Endothelial cell of umbilical vein (primary cell): ENCODE measurements at regions not wholly inside any gene's neighbourhood (a gene's known extent, or its start where the extent isn't known, plus 50 kb on each side); places are given as distances from the start of the nearest gene placed in this dataset.

Experiments used
- BruUV-seq: library from RNA; stranded (reverse); fragments of 400-500 nt; replicated peaks from 2 replicates; lab custom pipeline; 2021; lab: Mats Ljungman, UMichigan
- CTCF ChIA-PET: fragments of 300-600, 350-600 bp; sonication (Branson Sonifier 250); formaldehyde crosslinking; loops from one replicate; lab custom pipeline; 2021; ENCODE audit warnings: antibody characterized with exemption, inconsistent platforms; lab: Charles Lee
- POLR2A ChIA-PET: fragments of 300-600, 350-600 bp; sonication (Branson Sonifier 250); formaldehyde crosslinking; loops from one replicate; lab custom pipeline; 2021; ENCODE audit warnings: antibody characterized with exemption, inconsistent platforms; lab: Charles Lee
- DNase-seq: peaks from one replicate; pipeline ENCODE4 v3.0.0-alpha.2; 2011; ENCODE audit warnings: low read depth, low spot score
- FAIRE-seq: peaks from 2 replicates; lab custom pipeline; 2011; peaks lifted over from hg19 to GRCh38; lab: Jason Lieb, UNC
- H2AFZ ChIP-seq: 2 replicates; pipeline ENCODE4 v1.6.0; 2012; ENCODE audit warnings: low read depth, low read length, control low read depth, inconsistent platforms
- H3K27ac ChIP-seq: 2 replicates; pipeline ENCODE4 v1.5.1; 2011; ENCODE audit warnings: low read depth, mild to moderate bottlenecking, control low read depth, low read length, moderate library complexity; ENCODE audit not compliant: insufficient read depth
- H3K27me3 ChIP-seq, 2 experiments: 2 replicates each; pipeline versions ENCODE4 v1.6.0 to v1.6.1; 2011; ENCODE audit warnings: low read length in 2 of 2, mixed read lengths in 1 of 2; ENCODE audit not compliant: control insufficient read depth in 2 of 2, insufficient read depth in 2 of 2
- H3K36me3 ChIP-seq, 2 experiments: 2 replicates in 1 of 2; 3 replicates in 1 of 2; pipeline ENCODE4 v1.5.1; 2011; ENCODE audit warnings: low read length in 2 of 2, mild to moderate bottlenecking in 1 of 2, moderate library complexity in 1 of 2; ENCODE audit not compliant: control insufficient read depth in 2 of 2, insufficient read depth in 2 of 2; ENCODE audit errors: extremely low read depth in 1 of 2
- H3K4me1 ChIP-seq: 3 replicates; pipeline ENCODE4 v1.5.1; 2011; ENCODE audit warnings: mild to moderate bottlenecking, low read length; ENCODE audit not compliant: control insufficient read depth, insufficient read depth; ENCODE audit errors: extremely low read depth
- H3K4me2 ChIP-seq: 2 replicates; pipeline ENCODE4 v1.6.1; 2011; ENCODE audit warnings: low read length, control low read depth, mixed read lengths; ENCODE audit not compliant: insufficient read depth
- H3K4me3 ChIP-seq, 3 experiments: fragments of 200-600 bp in 1 of 3; sonication (generic), shearing (Covaris generic) in 1 of 3; replicated peaks in 1 of 3; 2 replicates each; pipeline ENCODE4 v1.5.1; 2011 to 2016; ENCODE audit warnings: control low read depth in 3 of 3, low read length in 3 of 3, mild to moderate bottlenecking in 2 of 3, inconsistent platforms in 1 of 3, low read depth in 1 of 3, moderate library complexity in 1 of 3; ENCODE audit not compliant: insufficient read depth in 1 of 3
- H3K79me2 ChIP-seq: 2 replicates; pipeline ENCODE4 v1.6.0; 2012; ENCODE audit warnings: low read length, inconsistent platforms; ENCODE audit not compliant: control insufficient read depth, insufficient read depth
- H3K9ac ChIP-seq: replicated peaks from 2 replicates; pipeline ENCODE3; 2011; ENCODE audit warnings: low read length, control low read depth; ENCODE audit not compliant: insufficient read depth; ENCODE audit errors: extremely low read depth
- H3K9me1 ChIP-seq: replicated peaks from 3 replicates; pipeline ENCODE4 v1.6.0; 2011; ENCODE audit warnings: mild to moderate bottlenecking, low read length; ENCODE audit not compliant: control insufficient read depth, insufficient read depth; ENCODE audit errors: extremely low read depth
- H3K9me3 ChIP-seq: replicated peaks from 2 replicates; pipeline ENCODE4 v1.5.1; 2012; ENCODE audit warnings: low read length, inconsistent platforms; ENCODE audit not compliant: control insufficient read depth, insufficient read depth
- H4K20me1 ChIP-seq: replicated peaks from 2 replicates; pipeline ENCODE3; 2011; ENCODE audit warnings: mild to moderate bottlenecking, low read length; ENCODE audit not compliant: control insufficient read depth, insufficient read depth; ENCODE audit errors: extremely low read depth
- CTCF ChIP-seq, 2 donors: IDR thresholded peaks; 1 replicate in 1 of 2; 2 replicates in 1 of 2; pipeline ENCODE4 v1.5.1; 2011; ENCODE audit warnings: low read length in 2 of 2, mild to moderate bottlenecking in 2 of 2, moderate library complexity in 2 of 2, control low read depth in 1 of 2, inconsistent platforms in 1 of 2, low read depth in 1 of 2; ENCODE audit not compliant: insufficient read depth in 1 of 2; ENCODE audit errors: extremely low read depth in 1 of 2
- EZH2 ChIP-seq: IDR thresholded peaks from 2 replicates; pipeline ENCODE4 v1.6.1; 2012; ENCODE audit warnings: borderline replicate concordance, low read depth, mild to moderate bottlenecking, moderate library complexity, low read length, inconsistent platforms; ENCODE audit not compliant: severe bottlenecking
- FOS ChIP-seq: IDR thresholded peaks from 2 replicates; pipeline ENCODE4 v1.6.1; 2011; ENCODE audit warnings: mild to moderate bottlenecking, low read length, moderate library complexity, borderline replicate concordance; ENCODE audit not compliant: insufficient read depth
- GATA2 ChIP-seq: IDR thresholded peaks from 2 replicates; pipeline ENCODE4 v1.7.0; 2011; ENCODE audit warnings: low read depth, mild to moderate bottlenecking, moderate library complexity, mixed read lengths, low read length; ENCODE audit not compliant: insufficient read length, insufficient read depth
- JUN ChIP-seq: IDR thresholded peaks from 2 replicates; pipeline ENCODE4 v1.6.1; 2011; ENCODE audit warnings: borderline replicate concordance, low read depth; ENCODE audit not compliant: insufficient read length, insufficient read depth
- MAX ChIP-seq: IDR thresholded peaks from 2 replicates; pipeline ENCODE4 v1.6.1; 2011; ENCODE audit not compliant: insufficient read depth, insufficient read length
- MYC ChIP-seq: IDR thresholded peaks from one replicate; pipeline ENCODE4 v1.6.1; 2011; ENCODE audit warnings: mild to moderate bottlenecking, low read depth, low read length
- POLR2A ChIP-seq: IDR thresholded peaks from 2 replicates; pipeline ENCODE4 v1.6.1; 2012; ENCODE audit warnings: low read depth, mild to moderate bottlenecking, control low read depth, low read length
- POLR2AphosphoS5 ChIP-seq: IDR thresholded peaks from 2 replicates; pipeline ENCODE4 v1.6.1; 2012; ENCODE audit warnings: low read depth, mild to moderate bottlenecking, control low read depth, low read length, moderate library complexity; ENCODE audit not compliant: insufficient read depth
- dilution Hi-C: fragments of 300-500 bp; cut with MboI; formaldehyde crosslinking; loops from one replicate; pipeline ENCODE4 v1.15.0; 2019; ENCODE audit warnings: low sequenced_read_pairs; ENCODE audit not compliant: extremely low pct_ligation_motif_present
- intact Hi-C: fragments of 100-400 bp; cut with micrococcal nuclease; formaldehyde crosslinking; loops from one replicate; pipeline ENCODE4 v1.10.0; 2022

DNA sequence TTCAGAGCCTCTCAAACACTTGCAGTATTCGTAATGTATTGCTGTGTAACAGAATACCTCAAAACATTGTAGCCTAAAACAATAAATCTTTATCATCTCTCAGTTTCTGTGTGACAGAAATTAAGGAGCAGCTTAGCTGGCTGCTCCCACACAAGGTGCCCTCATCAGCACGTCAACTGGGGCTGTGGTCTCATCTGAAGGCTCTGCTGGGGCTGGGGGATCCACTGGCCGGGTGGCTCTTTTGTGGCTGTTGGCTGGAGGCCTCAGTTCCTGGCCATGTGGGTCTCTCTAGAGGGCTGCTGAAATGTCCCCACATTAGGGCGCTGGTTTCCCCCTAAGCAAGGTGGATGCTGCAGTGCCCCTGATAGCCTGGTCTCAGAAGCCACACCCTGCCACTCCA is 113.4 kb upstream of the CIBAR2 start:
- no peak for DNase-seq
- H3K9ac ChIP-seq = no peak overlapping the region
- no peak overlapping the region for H2AFZ ChIP-seq
- H4K20me1 ChIP-seq = no peaks in the 10 kb centered on the region
- H3K4me2 ChIP-seq = no peak overlapping the region
- H3K9me3 ChIP-seq = no peaks in the 10 kb centered on the region
- no peaks in the 10 kb centered on the region for H3K4me1 ChIP-seq
- ChIA-PET POLR2A (no interaction called here), CTCF (interaction anchor here (2.0 kb wide), 1 partner anchor 27 kb away, joined by 4 read pairs; no protein-coding TSS in a partner anchor)
- no peak for TF ChIP-seq MYC
- TF ChIP-seq CTCF (IDR thresholded peaks at IDR 0.05; ENCODE audit: extremely low read depth in 1 of 2, insufficient read depth in 1 of 2, low read depth in 1 of 2, low read length in 2 of 2) = no peak
- TF ChIP-seq GATA2 = no peak
- TF ChIP-seq MAX = no peak
- no peak for TF ChIP-seq POLR2A
- TF ChIP-seq FOS = no peak
- TF ChIP-seq POLR2AphosphoS5 = no peak
- TF ChIP-seq JUN = no peak
- TF ChIP-seq EZH2 = no peak
- dilution Hi-C loops (no loop called here), intact Hi-C loops (no loop called here)
- no TSS peak for BruUV-seq
- FAIRE-seq = no peak
- no peaks in the 10 kb centered on the region for H3K9me1 ChIP-seq
- H3K27me3 ChIP-seq = no peaks in the 10 kb centered on the region
- H3K4me3 ChIP-seq = no peak overlapping the region
- no peaks in the 10 kb centered on the region for H3K36me3 ChIP-seq
- no peak overlapping the region for H3K27ac ChIP-seq
- no peaks in the 10 kb centered on the region for H3K79me2 ChIP-seq
